ENCODE measurements at regions not wholly inside any gene's neighbourhood (a gene's known extent, or its start where the extent isn't known, plus 50 kb on each side); places are given as distances from the start of the nearest gene placed in this dataset.
A peak's percentile ranks its signal among the peaks of the same experiment; 100 is the strongest.

GRCh38 chr15:70528270-70528706, 235.1 kb downstream of the UACA start:
- FAIRE-seq (peak; percentile 80), ATAC-seq (peak; percentile 98), DNase-seq (ENCODE audit: low read depth, low spot score) (peak; percentile 66)
- peak overlapping the region; percentile 75 for H3K27ac ChIP-seq (ENCODE audit: control insufficient read depth, insufficient read depth)
- peaks cover 3% of the 10 kb centered on the region; the same call in 2 of the 3 replicates for H3K9me3 ChIP-seq (replicated peaks; ENCODE audit: control insufficient read depth, insufficient read depth, low read length)
- no peaks in the 10 kb centered on the region for H4K20me1 ChIP-seq (ENCODE audit: control insufficient read depth, insufficient read depth)
- intact Hi-C loops (cut with micrococcal nuclease; ENCODE audit: unreplicated experiment) (no loop called here), in situ Hi-C loops (cut with MboI) (no loop called here)
- peak overlapping the region; percentile 93 for H3K4me2 ChIP-seq (ENCODE audit: control insufficient read depth, insufficient read depth)
- WGBS (ENCODE audit: insufficient coverage, insufficient replicate concordance, low lambda C conversion rate, missing lambda C conversion rate), result 13% methylated on average over 6 of the region's 6 CpGs
- H3K36me3 ChIP-seq (ENCODE audit: control insufficient read depth in 2 of 2, insufficient read depth in 2 of 2, low read length in 1 of 2), result no peaks in the 10 kb centered on the region
- ChIA-PET CTCF (interaction anchor here (0.6 to 1.7 kb wide), 2 partner anchors 16 to 283 kb away, joined by 3 to 6 read pairs; no protein-coding TSS in a partner anchor), SMC1A (ENCODE audit: uncharacterized antibody, unreplicated experiment) (no interaction called here), POLR2A (interaction anchor here (0.6 kb wide), 2 partner anchors 74 to 1931 kb away, joined by 3 to 4 read pairs; no protein-coding TSS in a partner anchor), RAD21 (ENCODE audit: unreplicated experiment) (interaction anchor here (1.0 to 1.6 kb wide), 2 partner anchors 24 to 51 kb away, joined by 3 to 8 read pairs; no protein-coding TSS in a partner anchor)
- peak overlapping the region; percentile 37; the same call in 1 of the 2 replicates for H3K9ac ChIP-seq (ENCODE audit: control insufficient read depth, insufficient read depth, low read length)
- BruUV-seq (replicated peaks), result no TSS peak
- H3K79me2 ChIP-seq (ENCODE audit: control insufficient read depth, insufficient read depth, low read length), result no peaks in the 10 kb centered on the region
- no peaks in the 10 kb centered on the region for H3K27me3 ChIP-seq (replicated peaks in 1 of 2; ENCODE audit: control insufficient read depth in 2 of 2, insufficient read depth in 2 of 2, low read length in 1 of 2)
- peak overlapping the region; percentile 91 for H2AFZ ChIP-seq (ENCODE audit: control insufficient read depth, low read depth, low read length)
- peaks cover 15% of the 10 kb centered on the region for H3K4me1 ChIP-seq (ENCODE audit: control insufficient read depth, insufficient read depth, low read length)
- H3K4me3 ChIP-seq, result no peak overlapping the region
- TF ChIP-seq STAT1 (conservative IDR thresholded peaks at IDR 0.05) (no peak), SREBF1 (IDR thresholded peaks at IDR 0.05; ENCODE audit: low read length) (no peak), CREM (IDR thresholded peaks at IDR 0.05; ENCODE audit: low read depth) (0 out of 2 replicates have a peak, but pooled peaks have one; percentile 43), USF2 (IDR thresholded peaks at IDR 0.05; ENCODE audit: borderline replicate concordance, low read depth, low read length) (no peak), NR2C1 (IDR thresholded peaks at IDR 0.05) (no peak), MLLT1 (IDR thresholded peaks at IDR 0.05) (peak; percentile 65; the same call in 1 of the 2 replicates), SIN3A (IDR thresholded peaks at IDR 0.05; ENCODE audit: low read depth, low read length) (no peak), SMAD5 (IDR thresholded peaks at IDR 0.05; ENCODE audit: low read depth) (no peak), LARP7 (IDR thresholded peaks at IDR 0.05) (no peak), CBFB (IDR thresholded peaks at IDR 0.05; ENCODE audit: low read depth) (0 out of 2 replicates have a peak, but pooled peaks have one; percentile 29), NR2C2 (IDR thresholded peaks at IDR 0.05; ENCODE audit: borderline replicate concordance, control insufficient read depth, insufficient read length, low read depth) (no peak), KAT2A (conservative IDR thresholded peaks at IDR 0.05; ENCODE audit: control insufficient read depth, low read depth, low read length) (no peak), ETV6 (conservative IDR thresholded peaks at IDR 0.05 in 1 of 2, IDR thresholded peaks at IDR 0.05 in 1 of 2; ENCODE audit: borderline replicate concordance in 1 of 2, low read depth in 1 of 2) (no peak; a peak in 1 of 4 replicates), RUNX3 (IDR thresholded peaks at IDR 0.05; ENCODE audit: low read length) (peak; percentile 89), IKZF2 (IDR thresholded peaks at IDR 0.05) (peak; percentile 70 to 76; a peak in 3 of 4 replicates), NFYB (IDR thresholded peaks at IDR 0.05; ENCODE audit: insufficient read depth, low read depth, low read length) (no peak), PML (IDR thresholded peaks at IDR 0.05; ENCODE audit: low read length) (no peak), TCF12 (IDR thresholded peaks at IDR 0.05; ENCODE audit: low read depth, low read length) (no peak), TCF3 (IDR thresholded peaks at IDR 0.05; ENCODE audit: borderline replicate concordance, insufficient read depth, low read depth, low read length) (no peak), SMARCA5 (IDR thresholded peaks at IDR 0.05) (no peak), ZBED1 (IDR thresholded peaks at IDR 0.05; ENCODE audit: borderline replicate concordance) (no peak), BMI1 (IDR thresholded peaks at IDR 0.05; ENCODE audit: borderline replicate concordance) (no peak), KDM1A (IDR thresholded peaks at IDR 0.05; ENCODE audit: borderline replicate concordance) (no peak), POLR2AphosphoS5 (IDR thresholded peaks at IDR 0.05; ENCODE audit: low read length) (no peak), E2F4 (IDR thresholded peaks at IDR 0.05; ENCODE audit: low read depth, low read length) (no peak), SMC3 (IDR thresholded peaks at IDR 0.05; ENCODE audit: borderline replicate concordance, low read length) (no peak)
